HepG2 (cell line): ENCODE measurements at regions not wholly inside any gene's neighbourhood (a gene's known extent, or its start where the extent isn't known, plus 50 kb on each side); places are given as distances from the start of the nearest gene placed in this dataset.

Source experiments
- ATF7 ChIP-seq, 2 experiments: fragments of 450-650 bp in 1 of 2; sonication (generic) in 1 of 2; formaldehyde crosslinking in 1 of 2; IDR thresholded peaks; 2 replicates each; pipeline versions ENCODE4 v1.4.0 to v1.6.1; 2016 to 2020; ENCODE audit warnings: antibody characterized with exemption in 1 of 2, mild to moderate bottlenecking in 1 of 2, missing genetic modification reagents in 1 of 2
- CTCF ChIP-seq: sonication (generic); formaldehyde crosslinking; IDR thresholded peaks from 2 replicates; pipeline ENCODE4 v1.5.0; 2020; ENCODE audit warnings: mild to moderate bottlenecking, missing genetic modification reagents, moderate library complexity
- GPN1 ChIP-seq: sonication (generic); formaldehyde crosslinking; IDR thresholded peaks from 2 replicates; pipeline ENCODE4 v1.5.1; 2020; ENCODE audit warnings: missing genetic modification reagents, borderline replicate concordance
- NFE2 ChIP-seq: sonication (generic); formaldehyde crosslinking; IDR thresholded peaks from 2 replicates; pipeline ENCODE4 v1.4.0; 2020; ENCODE audit warnings: missing genetic modification reagents
- POLR2A ChIP-seq, 2 experiments: IDR thresholded peaks; 2 replicates each; pipeline ENCODE4 v1.6.1; 2011; ENCODE audit warnings: low read depth in 2 of 2, low read length in 2 of 2, mild to moderate bottlenecking in 1 of 2, moderate library complexity in 1 of 2; ENCODE audit not compliant: insufficient read depth in 1 of 2
- REXO4 ChIP-seq: sonication (generic); formaldehyde crosslinking; IDR thresholded peaks from 2 replicates; pipeline ENCODE4 v1.8.0; 2022; ENCODE audit warnings: missing genetic modification reagents, mild to moderate bottlenecking, borderline replicate concordance
- RFX5 ChIP-seq: IDR thresholded peaks from 2 replicates; pipeline ENCODE4 v1.6.1; 2011; ENCODE audit warnings: low read depth, low read length, improper control_type of control experiment
- TAF1 ChIP-seq: sonication (generic); formaldehyde crosslinking; IDR thresholded peaks from 2 replicates; pipeline ENCODE4 v1.4.0; 2020; ENCODE audit warnings: missing genetic modification reagents
- ZZZ3 ChIP-seq: sonication (generic); formaldehyde crosslinking; IDR thresholded peaks from 2 replicates; pipeline ENCODE4 v1.4.0; 2020; ENCODE audit warnings: missing genetic modification reagents, mild to moderate bottlenecking, borderline replicate concordance
- TF ChIP-seq, protein P1 (sequence below): sonication (generic); formaldehyde crosslinking; IDR thresholded peaks from 2 replicates; pipeline ENCODE4 v1.4.0; 2020; ENCODE audit warnings: missing genetic modification reagents

DNA sequence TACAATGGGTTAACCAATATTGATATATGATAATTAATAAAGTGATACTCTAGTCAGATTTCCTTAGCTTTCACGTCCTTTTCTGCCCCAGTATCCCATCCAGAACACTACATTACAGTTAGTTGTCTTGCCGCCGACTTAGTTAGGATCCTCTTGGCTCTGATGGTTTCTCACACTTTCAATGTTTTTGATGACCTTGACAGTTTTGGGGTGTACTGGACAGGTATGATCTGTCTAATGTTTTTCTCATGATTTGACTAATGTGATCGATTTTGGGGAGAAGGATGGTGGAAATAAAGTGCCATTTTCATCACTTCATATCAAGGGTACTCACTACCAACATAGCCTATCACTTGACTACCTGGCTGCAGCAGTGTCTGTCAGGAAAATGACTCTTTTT, 245.0 kb upstream of the TMC3 start:
- TF ChIP-seq ATF7 (IDR thresholded peaks at IDR 0.05) (no peak), ATF7 (CRISPR knock-in tag; IDR thresholded peaks at IDR 0.05) (no peak), RFX5 (no peak), ZZZ3 (CRISPR knock-in tag) (no peak), REXO4 (CRISPR knock-in tag) (no peak), TAF1 (no peak), POLR2A (IDR thresholded peaks at IDR 0.05; ENCODE audit: insufficient read depth in 1 of 2, low read depth in 2 of 2, low read length in 2 of 2) (no peak), CTCF (CRISPR knock-in tag) (no peak), NFE2 (CRISPR knock-in tag) (no peak), GPN1 (CRISPR knock-in tag) (no peak)
- TF ChIP-seq, protein P1, sequence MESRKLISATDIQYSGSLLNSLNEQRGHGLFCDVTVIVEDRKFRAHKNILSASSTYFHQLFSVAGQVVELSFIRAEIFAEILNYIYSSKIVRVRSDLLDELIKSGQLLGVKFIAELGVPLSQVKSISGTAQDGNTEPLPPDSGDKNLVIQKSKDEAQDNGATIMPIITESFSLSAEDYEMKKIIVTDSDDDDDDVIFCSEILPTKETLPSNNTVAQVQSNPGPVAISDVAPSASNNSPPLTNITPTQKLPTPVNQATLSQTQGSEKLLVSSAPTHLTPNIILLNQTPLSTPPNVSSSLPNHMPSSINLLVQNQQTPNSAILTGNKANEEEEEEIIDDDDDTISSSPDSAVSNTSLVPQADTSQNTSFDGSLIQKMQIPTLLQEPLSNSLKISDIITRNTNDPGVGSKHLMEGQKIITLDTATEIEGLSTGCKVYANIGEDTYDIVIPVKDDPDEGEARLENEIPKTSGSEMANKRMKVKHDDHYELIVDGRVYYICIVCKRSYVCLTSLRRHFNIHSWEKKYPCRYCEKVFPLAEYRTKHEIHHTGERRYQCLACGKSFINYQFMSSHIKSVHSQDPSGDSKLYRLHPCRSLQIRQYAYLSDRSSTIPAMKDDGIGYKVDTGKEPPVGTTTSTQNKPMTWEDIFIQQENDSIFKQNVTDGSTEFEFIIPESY = no peak
